Choroid plexus epithelial cell (primary cell): ENCODE measurements at regions not wholly inside any gene's neighbourhood (a gene's known extent, or its start where the extent isn't known, plus 50 kb on each side); places are given as distances from the start of the nearest gene placed in this dataset.
"Not testable (repeated sequence)": the region's sequence is repeated elsewhere in the genome, so short reads cannot be mapped to it uniquely, and the experiment has no call there.

Experiments used
- DNase-seq: peaks from one replicate; pipeline ENCODE4 v3.0.0-alpha.2; 2010; ENCODE audit warnings: low read depth
- H3K4me3 ChIP-seq: 2 replicates; pipeline ENCODE4 v1.5.1; 2011; ENCODE audit warnings: low read depth, mild to moderate bottlenecking, control low read depth, low read length, moderate library complexity
- TF ChIP-seq, protein P1 (sequence below): conservative IDR thresholded peaks from 2 replicates; pipeline ENCODE4 v1.5.1; 2011; ENCODE audit warnings: low read depth, mild to moderate bottlenecking, control low read depth, inconsistent platforms, low read length, moderate library complexity

DNA sequence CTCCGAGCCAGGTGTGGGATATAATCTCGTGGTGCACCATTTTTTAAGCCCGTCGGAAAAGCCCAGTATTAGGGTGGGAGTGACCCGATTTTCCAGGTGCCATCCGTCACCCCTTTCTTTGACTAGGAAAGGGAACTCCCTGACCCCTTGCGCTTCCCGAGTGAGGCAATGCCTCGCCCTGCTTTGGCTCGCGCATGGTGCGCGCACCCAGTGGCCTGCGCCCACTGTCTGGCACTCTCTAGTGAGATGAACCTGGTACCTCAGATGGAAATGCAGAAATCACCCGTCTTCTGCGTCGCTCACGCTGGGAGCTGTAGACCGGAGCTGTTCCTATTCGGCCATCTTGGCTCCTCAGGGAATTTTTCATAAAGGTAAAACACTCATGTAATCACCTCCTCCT is 63.9 kb downstream of the RWDD3 start:
- H3K4me3 ChIP-seq, DNase-seq: not testable (repeated sequence)

- no peak for DNase-seq
- TF ChIP-seq, protein P1, sequence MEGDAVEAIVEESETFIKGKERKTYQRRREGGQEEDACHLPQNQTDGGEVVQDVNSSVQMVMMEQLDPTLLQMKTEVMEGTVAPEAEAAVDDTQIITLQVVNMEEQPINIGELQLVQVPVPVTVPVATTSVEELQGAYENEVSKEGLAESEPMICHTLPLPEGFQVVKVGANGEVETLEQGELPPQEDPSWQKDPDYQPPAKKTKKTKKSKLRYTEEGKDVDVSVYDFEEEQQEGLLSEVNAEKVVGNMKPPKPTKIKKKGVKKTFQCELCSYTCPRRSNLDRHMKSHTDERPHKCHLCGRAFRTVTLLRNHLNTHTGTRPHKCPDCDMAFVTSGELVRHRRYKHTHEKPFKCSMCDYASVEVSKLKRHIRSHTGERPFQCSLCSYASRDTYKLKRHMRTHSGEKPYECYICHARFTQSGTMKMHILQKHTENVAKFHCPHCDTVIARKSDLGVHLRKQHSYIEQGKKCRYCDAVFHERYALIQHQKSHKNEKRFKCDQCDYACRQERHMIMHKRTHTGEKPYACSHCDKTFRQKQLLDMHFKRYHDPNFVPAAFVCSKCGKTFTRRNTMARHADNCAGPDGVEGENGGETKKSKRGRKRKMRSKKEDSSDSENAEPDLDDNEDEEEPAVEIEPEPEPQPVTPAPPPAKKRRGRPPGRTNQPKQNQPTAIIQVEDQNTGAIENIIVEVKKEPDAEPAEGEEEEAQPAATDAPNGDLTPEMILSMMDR, result no peak
Measured at GRCh38 chr1:95301091-95301490, 67.1 kb downstream of the RWDD3 start.

GRCh38 chr1:95301614-95302013 is 67.6 kb downstream of the RWDD3 start:
- no peak for DNase-seq
- H3K4me3 ChIP-seq, result no peak overlapping the region
- TF ChIP-seq, protein P1, result no peak

More at GRCh38 chr1:95301091-95301490, 67.1 kb downstream of the RWDD3 start:
- no peak overlapping the region for H3K4me3 ChIP-seq

DNA sequence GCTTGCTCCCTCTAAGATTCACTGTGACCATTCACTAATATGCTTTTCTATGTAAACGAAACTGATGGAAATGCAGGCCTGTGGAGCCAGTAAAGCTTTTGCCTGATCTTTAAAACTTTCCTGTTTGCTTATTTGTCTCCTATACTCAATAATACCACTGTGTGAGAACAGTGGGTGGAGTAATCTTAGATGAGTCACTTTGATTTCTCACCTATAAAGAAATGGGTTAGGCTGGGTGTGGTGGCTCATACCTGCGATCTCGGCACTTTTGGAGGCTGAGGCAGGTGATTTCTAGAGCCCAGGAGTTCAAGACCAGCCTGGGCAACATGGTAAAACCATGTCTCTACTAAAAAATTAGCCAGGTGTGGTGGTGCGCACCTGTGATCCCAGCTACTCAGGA is 70.8 kb downstream of the RWDD3 start:
- no peak for DNase-seq

DNA sequence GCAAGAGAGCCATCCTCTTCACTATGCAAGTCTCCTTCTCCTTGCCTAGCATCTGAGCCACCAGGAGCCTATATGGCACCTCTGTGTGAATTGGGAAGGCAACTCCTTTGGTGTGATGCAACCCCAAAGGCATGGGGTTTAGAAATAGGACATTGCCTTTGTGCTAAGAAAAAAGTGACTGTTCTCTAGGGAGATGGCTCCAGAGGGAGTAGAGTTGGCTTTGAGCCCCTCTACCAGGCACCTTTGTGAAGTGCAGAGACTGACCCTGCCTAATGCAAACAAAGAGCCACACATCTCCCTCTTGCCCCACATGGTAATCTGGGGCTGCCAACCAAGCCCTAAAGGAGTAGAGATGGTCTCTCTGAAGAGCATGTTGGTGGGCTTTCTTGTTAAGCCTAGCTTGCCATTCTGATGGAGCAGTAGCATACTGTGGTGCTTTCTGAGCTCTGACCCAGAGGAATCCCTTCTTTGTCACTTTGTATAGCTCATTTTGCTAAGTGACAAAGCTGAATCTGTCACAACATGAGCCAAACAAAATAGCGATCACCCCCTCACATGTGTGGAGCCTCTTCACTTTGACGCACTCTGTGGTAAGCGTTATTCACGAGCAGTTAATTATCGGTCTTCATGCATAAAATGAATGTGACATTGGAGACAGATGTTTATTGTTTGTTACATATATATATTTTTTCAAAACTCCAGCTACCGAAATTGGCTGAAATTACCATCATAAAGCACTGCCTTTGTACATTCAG is 74.4 kb downstream of the RWDD3 start:
- TF ChIP-seq, protein P1, result no peak
- H3K4me3 ChIP-seq, result no peak overlapping the region
- no peak for DNase-seq

More for the DNA sequence above, 70.8 kb downstream of the RWDD3 start:
- TF ChIP-seq, protein P1, result no peak
- no peak overlapping the region for H3K4me3 ChIP-seq

GRCh38 chr1:95309031-95309471 is 75.0 kb downstream of the RWDD3 start:
- TF ChIP-seq, protein P1, result peak; percentile 79
- H3K4me3 ChIP-seq, result no peak overlapping the region
- DNase-seq, result peak; percentile 61

GRCh38 chr1:95311014-95311413 is 77.0 kb downstream of the RWDD3 start:
- TF ChIP-seq, protein P1, result no peak
- no peak for DNase-seq
- H3K4me3 ChIP-seq, result no peak overlapping the region
